Natural killer cell (primary cell): ENCODE measurements at regions not wholly inside any gene's neighbourhood (a gene's known extent, or its start where the extent isn't known, plus 50 kb on each side); places are given as distances from the start of the nearest gene placed in this dataset.

Source experiments
- ATAC-seq, 3 donors: fragments of 150-1000 bp in 2 of 3; fragments of 200-7000 bp in 1 of 3; cut with Tn5 transposase; 1 replicate in 1 of 3; 2 replicates in 2 of 3; pipeline ENCODE4 v1.10.0; 2021; ENCODE audit warnings: mild to moderate bottlenecking in 2 of 3, moderate library complexity in 2 of 3
- DNase-seq, 2 donors: peaks; one replicate each; pipeline versions ENCODE4 v3.0.0 to v3.0.0-alpha.2; 2013 to 2021; ENCODE audit warnings: mixed read lengths in 1 of 2
- H3K27ac ChIP-seq: one replicate; pipeline ENCODE4 v1.5.1; 2013; ENCODE audit warnings: mild to moderate bottlenecking, low read length
- H3K27me3 ChIP-seq: one replicate; pipeline ENCODE4 v1.6.1; 2013; ENCODE audit warnings: low read length; ENCODE audit not compliant: control insufficient read depth, insufficient read depth
- H3K36me3 ChIP-seq: one replicate; pipeline ENCODE4 v1.6.1; 2013; ENCODE audit warnings: low read length; ENCODE audit not compliant: control insufficient read depth, insufficient read depth
- H3K4me1 ChIP-seq: one replicate; pipeline ENCODE4 v1.6.1; 2013; ENCODE audit warnings: low read length; ENCODE audit not compliant: control insufficient read depth, insufficient read depth
- H3K4me3 ChIP-seq: one replicate; pipeline ENCODE4 v1.5.1; 2013; ENCODE audit warnings: low read length
- H3K9me3 ChIP-seq: one replicate; pipeline ENCODE4 v1.6.1; 2013; ENCODE audit warnings: low read length; ENCODE audit not compliant: control insufficient read depth, insufficient read depth
- H3K27ac Mint-ChIP-seq, 2 donors: one replicate each; pipeline ENCODE4 v1.8.0; 2022; ENCODE audit warnings: mild to moderate bottlenecking in 2 of 2, mixed read lengths in 2 of 2, moderate library complexity in 1 of 2
- H3K27me3 Mint-ChIP-seq, 2 donors: one replicate each; pipeline ENCODE4 v1.8.0; 2022; ENCODE audit warnings: low read depth in 2 of 2, mixed read lengths in 2 of 2
- H3K36me3 Mint-ChIP-seq: one replicate; pipeline ENCODE4 v1.8.0; 2022; ENCODE audit warnings: mixed read lengths
- H3K4me1 Mint-ChIP-seq, 2 donors: one replicate each; pipeline ENCODE4 v1.8.0; 2022; ENCODE audit warnings: mixed read lengths in 2 of 2
- H3K4me3 Mint-ChIP-seq: one replicate; pipeline ENCODE4 v1.8.0; 2022; ENCODE audit warnings: mild to moderate bottlenecking, moderate library complexity, mixed read lengths
- H3K9me3 Mint-ChIP-seq, 2 donors: one replicate each; pipeline ENCODE4 v1.8.0; 2022; ENCODE audit warnings: mixed read lengths in 2 of 2
- CTCF ChIP-seq: fragments of 200-600 bp; IDR thresholded peaks from one replicate; pipeline ENCODE4 v1.8.0; 2022; ENCODE audit warnings: antibody characterized with exemption
- WGBS: methylation state at CpG from one replicate; pipeline ENCODE4 v1.1.7; 2013; ENCODE audit warnings: missing lambda C conversion rate; ENCODE audit not compliant: insufficient coverage; 5-methylcytosine and 5-hydroxymethylcytosine counted together
- intact Hi-C: fragments of 100-400 bp; cut with micrococcal nuclease; formaldehyde crosslinking; loops from one replicate; pipeline ENCODE4 v1.14.2; 2022

GRCh38 chr1:82844447-82844846, 1043.7 kb downstream of the ADGRL2 start:
- H3K27me3 ChIP-seq: no peaks in the 10 kb centered on the region
- no peak for TF ChIP-seq CTCF
- no peak for ATAC-seq
- H3K36me3 Mint-ChIP-seq: no peaks in the 10 kb centered on the region
- H3K9me3 Mint-ChIP-seq: peaks cover 3 to 4% of the 10 kb centered on the region in 2 donors
- 82% methylated on average over 2 of the region's 2 CpGs for WGBS
- H3K9me3 ChIP-seq: no peaks in the 10 kb centered on the region
- intact Hi-C loops: no loop called here
- H3K27me3 Mint-ChIP-seq: no peaks in the 10 kb centered on the region
- H3K36me3 ChIP-seq: no peaks in the 10 kb centered on the region
- DNase-seq: no peak
- no peaks in the 10 kb centered on the region for H3K4me1 ChIP-seq
- H3K4me1 Mint-ChIP-seq: no peaks in the 10 kb centered on the region
- no peak overlapping the region for H3K4me3 ChIP-seq
- no peak overlapping the region for H3K27ac Mint-ChIP-seq
- H3K4me3 Mint-ChIP-seq: no peak overlapping the region
- no peak overlapping the region for H3K27ac ChIP-seq

GRCh38 chr1:82843876-82844275, 1043.1 kb downstream of the ADGRL2 start:
- WGBS: 92% methylated on average over 9 of the region's 10 CpGs
- Mint-ChIP-seq H3K27me3 (no peaks in the 10 kb centered on the region), H3K4me1 (no peaks in the 10 kb centered on the region), H3K27ac (no peak overlapping the region), H3K9me3 (peaks cover 3 to 4% of the 10 kb centered on the region in 2 donors), H3K4me3 (no peak overlapping the region), H3K36me3 (no peaks in the 10 kb centered on the region)
- DNase-seq (no peak), ATAC-seq (no peak)
- no peak for TF ChIP-seq CTCF
- Histone ChIP-seq H3K27me3 (no peaks in the 10 kb centered on the region), H3K27ac (no peak overlapping the region), H3K4me1 (no peaks in the 10 kb centered on the region), H3K4me3 (no peak overlapping the region), H3K36me3 (no peaks in the 10 kb centered on the region), H3K9me3 (no peaks in the 10 kb centered on the region)
- intact Hi-C loops: no loop called here

GRCh38 chr1:82840192-82840591, 1039.5 kb downstream of the ADGRL2 start:
- H3K27me3 Mint-ChIP-seq: no peaks in the 10 kb centered on the region
- Histone ChIP-seq H3K27me3 (no peaks in the 10 kb centered on the region), H3K9me3 (no peaks in the 10 kb centered on the region), H3K4me3 (no peak overlapping the region), H3K36me3 (no peaks in the 10 kb centered on the region), H3K27ac (no peak overlapping the region), H3K4me1 (no peaks in the 10 kb centered on the region)
- no peak for TF ChIP-seq CTCF
- WGBS: 78% methylated on average over 2 of the region's 2 CpGs
- no peak for DNase-seq
- no peaks in the 10 kb centered on the region for H3K4me1 Mint-ChIP-seq
- H3K4me3 Mint-ChIP-seq: no peak overlapping the region
- ATAC-seq: no peak
- intact Hi-C loops: no loop called here
- H3K27ac Mint-ChIP-seq: no peak overlapping the region
- H3K9me3 Mint-ChIP-seq: peaks cover 0 to 3% of the 10 kb centered on the region in 2 donors
- H3K36me3 Mint-ChIP-seq: no peaks in the 10 kb centered on the region

- no peaks in the 10 kb centered on the region for H3K9me3 ChIP-seq
- no peaks in the 10 kb centered on the region for H3K27me3 ChIP-seq
- DNase-seq (no peak), ATAC-seq (no peak)
- no peaks in the 10 kb centered on the region for H3K36me3 ChIP-seq
- H3K27me3 Mint-ChIP-seq: no peaks in the 10 kb centered on the region
- H3K4me3 ChIP-seq: no peak overlapping the region
- H3K4me1 ChIP-seq: no peaks in the 10 kb centered on the region
- H3K27ac ChIP-seq: no peak overlapping the region
- intact Hi-C loops: no loop called here
- no peak overlapping the region for H3K27ac Mint-ChIP-seq
- H3K4me3 Mint-ChIP-seq: no peak overlapping the region
- TF ChIP-seq CTCF: no peak
- WGBS: 90% methylated on average over 5 of the region's 6 CpGs
- no peaks in the 10 kb centered on the region for H3K4me1 Mint-ChIP-seq
- H3K9me3 Mint-ChIP-seq: peaks cover 7% of the 10 kb centered on the region in 2 donors
- no peaks in the 10 kb centered on the region for H3K36me3 Mint-ChIP-seq
Measured at GRCh38 chr1:82837766-82838465, 1037.2 kb downstream of the ADGRL2 start.
